ES-I3 (cell line): ENCODE measurements at regions not wholly inside any gene's neighbourhood (a gene's known extent, or its start where the extent isn't known, plus 50 kb on each side); places are given as distances from the start of the nearest gene placed in this dataset.

Source experiments
- H3K36me3 ChIP-seq: 2 replicates; pipeline ENCODE4 v1.6.1; 2013; ENCODE audit warnings: mild to moderate bottlenecking, low read length, control low read depth, moderate library complexity; ENCODE audit not compliant: insufficient read depth
- H3K4me1 ChIP-seq: 2 replicates; pipeline ENCODE4 v1.6.1; 2013; ENCODE audit warnings: mild to moderate bottlenecking, control low read depth, low read length; ENCODE audit not compliant: insufficient read depth
- H3K9ac ChIP-seq: 2 replicates; pipeline ENCODE4 v1.6.1; 2013; ENCODE audit warnings: low read depth, mild to moderate bottlenecking, low read length, moderate library complexity
- H3K9me3 ChIP-seq: 2 replicates; pipeline ENCODE4 v1.6.1; 2013; ENCODE audit warnings: mild to moderate bottlenecking, low read length, moderate library complexity; ENCODE audit not compliant: control insufficient read depth, insufficient read depth

GRCh38 chr5:56686337-56687195 is 128.8 kb upstream of the MAP3K1 start:
- no peak overlapping the region for H3K9ac ChIP-seq
- H3K36me3 ChIP-seq: no peaks in the 10 kb centered on the region
- peaks cover 3% of the 10 kb centered on the region; the same call in 1 of the 2 replicates for H3K9me3 ChIP-seq
- no peaks in the 10 kb centered on the region; the same call in 1 of the 2 replicates for H3K4me1 ChIP-seq

GRCh38 chr5:56685503-56686217 is 129.7 kb upstream of the MAP3K1 start:
- Histone ChIP-seq H3K4me1 (no peaks in the 10 kb centered on the region; the same call in 1 of the 2 replicates), H3K9me3 (peaks cover 3% of the 10 kb centered on the region; the same call in 1 of the 2 replicates), H3K9ac (no peak overlapping the region), H3K36me3 (no peaks in the 10 kb centered on the region)

- H3K9me3 ChIP-seq: peaks cover 3% of the 10 kb centered on the region; the same call in 1 of the 2 replicates
Measured at GRCh38 chr5:56684159-56684558, 131.2 kb upstream of the MAP3K1 start.

GRCh38 chr5:56683733-56684132 is 131.6 kb upstream of the MAP3K1 start:
- no peaks in the 10 kb centered on the region; the same call in 1 of the 2 replicates for H3K4me1 ChIP-seq
- no peaks in the 10 kb centered on the region for H3K36me3 ChIP-seq
- peaks cover 3% of the 10 kb centered on the region; the same call in 1 of the 2 replicates for H3K9me3 ChIP-seq
- no peak overlapping the region for H3K9ac ChIP-seq

More at GRCh38 chr5:56684159-56684558, 131.2 kb upstream of the MAP3K1 start:
- Histone ChIP-seq H3K9ac (no peak overlapping the region), H3K4me1 (no peaks in the 10 kb centered on the region; the same call in 1 of the 2 replicates), H3K36me3 (no peaks in the 10 kb centered on the region)

- Histone ChIP-seq H3K4me1 (no peaks in the 10 kb centered on the region; the same call in 1 of the 2 replicates), H3K9me3 (peaks cover 3% of the 10 kb centered on the region; the same call in 1 of the 2 replicates), H3K36me3 (no peaks in the 10 kb centered on the region), H3K9ac (no peak overlapping the region)
Measured at GRCh38 chr5:56683281-56683680, 132.1 kb upstream of the MAP3K1 start.

GRCh38 chr5:56681346-56681745 is 134.0 kb upstream of the MAP3K1 start:
- H3K4me1 ChIP-seq: no peaks in the 10 kb centered on the region
- H3K9me3 ChIP-seq: peaks cover 3% of the 10 kb centered on the region; the same call in 1 of the 2 replicates
- H3K36me3 ChIP-seq: no peaks in the 10 kb centered on the region
- H3K9ac ChIP-seq: no peak overlapping the region

- no peaks in the 10 kb centered on the region for H3K36me3 ChIP-seq
- peaks cover 3% of the 10 kb centered on the region; the same call in 1 of the 2 replicates for H3K9me3 ChIP-seq
- H3K9ac ChIP-seq: no peak overlapping the region
- no peaks in the 10 kb centered on the region for H3K4me1 ChIP-seq
Measured at GRCh38 chr5:56680731-56681130, 134.6 kb upstream of the MAP3K1 start.

- Histone ChIP-seq H3K4me1 (no peaks in the 10 kb centered on the region), H3K9me3 (no peaks in the 10 kb centered on the region), H3K9ac (no peak overlapping the region), H3K36me3 (no peaks in the 10 kb centered on the region)
Measured at GRCh38 chr5:56677690-56678305, 137.6 kb upstream of the MAP3K1 start.

- H3K9me3 ChIP-seq: no peaks in the 10 kb centered on the region
- no peak overlapping the region for H3K9ac ChIP-seq
- no peaks in the 10 kb centered on the region for H3K36me3 ChIP-seq
- 0 out of 2 replicates have a peak, but pooled peaks cover 3% of the 10 kb centered on the region for H3K4me1 ChIP-seq
Measured at GRCh38 chr5:56676091-56676768, 139.1 kb upstream of the MAP3K1 start.

- no peaks in the 10 kb centered on the region for H3K9me3 ChIP-seq
- no peaks in the 10 kb centered on the region for H3K36me3 ChIP-seq
- H3K9ac ChIP-seq: no peak overlapping the region
- peaks cover 15% of the 10 kb centered on the region for H3K4me1 ChIP-seq
Measured at GRCh38 chr5:56674441-56674840, 140.9 kb upstream of the MAP3K1 start.

- Histone ChIP-seq H3K9me3 (no peaks in the 10 kb centered on the region), H3K36me3 (no peaks in the 10 kb centered on the region), H3K4me1 (peaks cover 23% of the 10 kb centered on the region), H3K9ac (no peak overlapping the region)
Measured at GRCh38 chr5:56673171-56673570, 142.2 kb upstream of the MAP3K1 start.

GRCh38 chr5:56671571-56671970 is 143.8 kb upstream of the MAP3K1 start:
- peaks cover 23% of the 10 kb centered on the region for H3K4me1 ChIP-seq
- H3K9ac ChIP-seq: no peak overlapping the region
- no peaks in the 10 kb centered on the region for H3K36me3 ChIP-seq
- H3K9me3 ChIP-seq: no peaks in the 10 kb centered on the region

GRCh38 chr5:56670916-56671315 is 144.4 kb upstream of the MAP3K1 start:
- peaks cover 23% of the 10 kb centered on the region for H3K4me1 ChIP-seq
- no peaks in the 10 kb centered on the region for H3K9me3 ChIP-seq
- no peak overlapping the region for H3K9ac ChIP-seq
- no peaks in the 10 kb centered on the region for H3K36me3 ChIP-seq
